ENCODE measurements at regions not wholly inside any gene's neighbourhood (a gene's known extent, or its start where the extent isn't known, plus 50 kb on each side); places are given as distances from the start of the nearest gene placed in this dataset.
"Not testable (repeated sequence)": the region's sequence is repeated elsewhere in the genome, so short reads cannot be mapped to it uniquely, and the experiment has no call there.

DNA sequence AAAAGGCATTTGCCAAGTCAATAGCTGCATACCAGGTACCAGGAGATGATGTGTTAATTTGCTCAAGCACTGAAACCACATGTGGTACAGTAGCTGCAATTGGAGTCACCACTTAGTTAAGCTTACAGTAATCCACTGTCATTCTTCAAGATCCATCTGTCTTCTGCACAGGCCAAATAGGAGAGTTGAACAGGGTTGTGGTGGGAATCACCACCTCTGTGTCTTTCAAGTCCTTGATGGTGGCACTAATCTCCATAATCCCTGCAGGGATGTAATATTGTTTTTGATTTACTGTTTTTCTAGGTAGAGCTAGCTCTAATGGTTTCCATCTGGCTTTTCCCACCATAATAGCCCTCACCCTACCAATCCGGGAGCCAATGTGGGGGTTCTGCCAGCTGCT lies 91.9 kb downstream of the FCRL5 start:
- Histone ChIP-seq H3K9ac (ENCODE audit: low read length) (no peak overlapping the region), H3K4me3 (ENCODE audit: low read depth, low read length) (no peak overlapping the region), H3K4me1 (ENCODE audit: control insufficient read depth, insufficient read depth, low read length) (peaks cover 4% of the 10 kb centered on the region), H3K27ac (ENCODE audit: low read depth, low read length) (no peak overlapping the region), H3K9me3 (ENCODE audit: control insufficient read depth, insufficient read depth, low read depth, low read length) (no peaks in the 10 kb centered on the region), H3K27me3 (ENCODE audit: control insufficient read depth, insufficient read depth, low read length) (no peaks in the 10 kb centered on the region), H3K36me3 (ENCODE audit: control insufficient read depth, insufficient read depth, low read length) (no peaks in the 10 kb centered on the region)

GRCh38 chr1:157457279-157457678 lies 95.0 kb downstream of the FCRL5 start:
- Histone ChIP-seq H3K4me1 (ENCODE audit: control insufficient read depth, insufficient read depth, low read length) (peaks cover 7% of the 10 kb centered on the region), H3K27ac (ENCODE audit: low read depth, low read length) (no peak overlapping the region), H3K9me3 (ENCODE audit: control insufficient read depth, insufficient read depth, low read depth, low read length) (no peaks in the 10 kb centered on the region), H3K4me3 (ENCODE audit: low read depth, low read length) (no peak overlapping the region), H3K36me3 (ENCODE audit: control insufficient read depth, insufficient read depth, low read length) (no peaks in the 10 kb centered on the region), H3K9ac (ENCODE audit: low read length) (no peak overlapping the region), H3K27me3 (ENCODE audit: control insufficient read depth, insufficient read depth, low read length) (no peaks in the 10 kb centered on the region)

GRCh38 chr1:157455318-157455717 lies 97.0 kb downstream of the FCRL5 start:
- H3K27ac ChIP-seq (ENCODE audit: low read depth, low read length): no peak overlapping the region
- H3K4me3 ChIP-seq (ENCODE audit: low read depth, low read length): no peak overlapping the region
- H3K9ac ChIP-seq (ENCODE audit: low read length): no peak overlapping the region
- H3K4me1 ChIP-seq (ENCODE audit: control insufficient read depth, insufficient read depth, low read length): peaks cover 7% of the 10 kb centered on the region
- no peaks in the 10 kb centered on the region for H3K9me3 ChIP-seq (ENCODE audit: control insufficient read depth, insufficient read depth, low read depth, low read length)
- no peaks in the 10 kb centered on the region for H3K27me3 ChIP-seq (ENCODE audit: control insufficient read depth, insufficient read depth, low read length)
- no peaks in the 10 kb centered on the region for H3K36me3 ChIP-seq (ENCODE audit: control insufficient read depth, insufficient read depth, low read length)

- Histone ChIP-seq H3K27ac (ENCODE audit: low read depth, low read length) (no peak overlapping the region), H3K4me1 (ENCODE audit: control insufficient read depth, insufficient read depth, low read length) (peaks cover under 1% of the 10 kb centered on the region; the same call in 1 of the 2 replicates), H3K27me3 (ENCODE audit: control insufficient read depth, insufficient read depth, low read length) (no peaks in the 10 kb centered on the region), H3K9me3 (ENCODE audit: control insufficient read depth, insufficient read depth, low read depth, low read length) (no peaks in the 10 kb centered on the region), H3K9ac (ENCODE audit: low read length) (no peak overlapping the region), H3K36me3 (ENCODE audit: control insufficient read depth, insufficient read depth, low read length) (no peaks in the 10 kb centered on the region), H3K4me3 (ENCODE audit: low read depth, low read length) (no peak overlapping the region)
These were observed 102.2 kb downstream of the FCRL5 start for GRCh38 chr1:157450106-157450505.

DNA sequence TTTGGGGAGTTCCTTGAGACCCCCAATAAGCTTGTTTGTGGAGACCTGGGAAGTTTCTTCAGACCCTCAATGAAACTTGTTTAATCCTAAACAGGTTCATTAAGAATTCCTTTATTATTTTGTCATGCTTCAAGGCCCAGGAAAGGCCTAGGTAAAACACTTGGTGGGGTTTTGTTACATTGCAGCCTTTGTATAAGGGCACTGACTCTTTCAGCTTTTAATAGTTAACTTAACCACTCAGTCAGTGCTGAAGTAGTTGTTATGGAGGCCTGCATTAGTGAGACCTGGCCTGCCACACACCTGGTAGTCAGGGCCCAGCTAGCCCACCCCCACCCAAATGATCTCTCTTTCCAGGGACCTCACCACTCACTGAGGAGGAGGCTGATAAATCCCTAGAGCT lies 103.7 kb downstream of the FCRL5 start:
- Histone ChIP-seq H3K27me3 (ENCODE audit: control insufficient read depth, insufficient read depth, low read length) (no peaks in the 10 kb centered on the region), H3K27ac (ENCODE audit: low read depth, low read length) (no peak overlapping the region)

DNA sequence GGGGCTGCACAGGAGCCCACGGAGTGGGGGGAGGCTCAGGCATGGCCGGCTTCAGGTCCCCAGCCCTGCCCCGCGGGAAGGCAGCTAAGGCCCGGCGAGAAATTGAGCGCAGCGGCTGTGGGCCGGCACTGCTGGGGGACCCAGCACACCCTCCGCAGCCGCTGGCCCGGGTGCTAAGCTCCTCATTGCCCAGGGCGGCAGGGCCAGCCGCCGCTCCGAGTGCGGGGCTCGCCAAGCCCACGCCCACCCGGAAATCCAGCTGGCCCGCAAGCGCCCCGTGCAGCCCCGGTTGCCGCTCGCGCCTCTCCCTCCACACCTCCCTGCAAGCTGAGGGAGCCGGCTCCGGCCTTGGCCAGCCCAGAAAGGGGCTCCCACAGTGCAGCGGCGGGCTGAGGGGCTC lies 106.0 kb downstream of the FCRL5 start:
- not testable (repeated sequence) for H3K36me3 ChIP-seq (ENCODE audit: control insufficient read depth, insufficient read depth, low read length); H3K9ac ChIP-seq (ENCODE audit: low read length); H3K4me1 ChIP-seq (ENCODE audit: control insufficient read depth, insufficient read depth, low read length); H3K4me3 ChIP-seq (ENCODE audit: low read depth, low read length); H3K9me3 ChIP-seq (ENCODE audit: control insufficient read depth, insufficient read depth, low read depth, low read length); H3K27ac ChIP-seq (ENCODE audit: low read depth, low read length); H3K27me3 ChIP-seq (ENCODE audit: control insufficient read depth, insufficient read depth, low read length)

More for the DNA sequence above, 103.7 kb downstream of the FCRL5 start:
- no peaks in the 10 kb centered on the region for H3K36me3 ChIP-seq (ENCODE audit: control insufficient read depth, insufficient read depth, low read length)
- no peak overlapping the region for H3K4me3 ChIP-seq (ENCODE audit: low read depth, low read length)
- no peaks in the 10 kb centered on the region for H3K9me3 ChIP-seq (ENCODE audit: control insufficient read depth, insufficient read depth, low read depth, low read length)
- no peaks in the 10 kb centered on the region for H3K4me1 ChIP-seq (ENCODE audit: control insufficient read depth, insufficient read depth, low read length)
- H3K9ac ChIP-seq (ENCODE audit: low read length): no peak overlapping the region

DNA sequence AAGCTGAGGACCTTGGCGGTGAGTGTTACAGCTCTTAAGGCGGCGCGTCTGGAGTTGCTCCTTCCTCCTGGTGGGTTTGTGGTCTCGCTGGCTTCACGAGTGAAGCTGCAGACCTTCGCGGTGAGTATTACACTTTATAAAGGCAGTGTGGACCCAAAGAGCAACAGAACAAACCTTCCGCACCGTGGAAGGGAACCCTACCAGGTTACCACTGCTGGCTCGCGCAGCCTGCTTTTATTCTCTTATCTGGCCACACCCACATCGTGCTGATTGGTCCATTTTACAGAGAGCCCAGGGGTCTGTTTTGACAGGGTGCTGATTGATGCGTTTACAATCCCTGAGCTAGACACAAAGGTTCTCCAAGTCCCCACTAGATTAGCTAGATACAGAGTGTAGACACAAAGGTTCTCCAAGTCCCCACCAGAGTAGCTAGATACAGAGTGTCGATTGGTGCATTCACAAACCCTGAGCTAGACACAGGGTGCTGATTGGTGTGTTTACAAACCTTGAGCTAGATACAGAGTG lies 106.6 kb downstream of the FCRL5 start:
- not testable (repeated sequence) for H3K9me3 ChIP-seq (ENCODE audit: control insufficient read depth, insufficient read depth, low read depth, low read length); H3K27me3 ChIP-seq (ENCODE audit: control insufficient read depth, insufficient read depth, low read length); H3K4me1 ChIP-seq (ENCODE audit: control insufficient read depth, insufficient read depth, low read length)

GRCh38 chr1:157442065-157442464 lies 110.2 kb downstream of the FCRL5 start:
- Histone ChIP-seq H3K4me1 (ENCODE audit: control insufficient read depth, insufficient read depth, low read length) (peaks cover 12% of the 10 kb centered on the region), H3K4me3 (ENCODE audit: low read depth, low read length) (no peak overlapping the region), H3K36me3 (ENCODE audit: control insufficient read depth, insufficient read depth, low read length) (no peaks in the 10 kb centered on the region), H3K9ac (ENCODE audit: low read length) (no peak overlapping the region), H3K9me3 (ENCODE audit: control insufficient read depth, insufficient read depth, low read depth, low read length) (peaks cover 10% of the 10 kb centered on the region; the same call in 1 of the 2 replicates), H3K27ac (ENCODE audit: low read depth, low read length) (no peak overlapping the region), H3K27me3 (ENCODE audit: control insufficient read depth, insufficient read depth, low read length) (no peaks in the 10 kb centered on the region)

More for the DNA sequence above, 106.6 kb downstream of the FCRL5 start:
- not testable (repeated sequence) for H3K36me3 ChIP-seq (ENCODE audit: control insufficient read depth, insufficient read depth, low read length); H3K4me3 ChIP-seq (ENCODE audit: low read depth, low read length); H3K27ac ChIP-seq (ENCODE audit: low read depth, low read length); H3K9ac ChIP-seq (ENCODE audit: low read length)

- Histone ChIP-seq H3K4me3 (ENCODE audit: low read depth, low read length) (no peak overlapping the region), H3K36me3 (ENCODE audit: control insufficient read depth, insufficient read depth, low read length) (no peaks in the 10 kb centered on the region), H3K27me3 (ENCODE audit: control insufficient read depth, insufficient read depth, low read length) (no peaks in the 10 kb centered on the region), H3K9ac (ENCODE audit: low read length) (no peak overlapping the region), H3K27ac (ENCODE audit: low read depth, low read length) (no peak overlapping the region), H3K9me3 (ENCODE audit: control insufficient read depth, insufficient read depth, low read depth, low read length) (peaks cover 11% of the 10 kb centered on the region; the same call in 1 of the 2 replicates), H3K4me1 (ENCODE audit: control insufficient read depth, insufficient read depth, low read length) (peaks cover 12% of the 10 kb centered on the region)
These were observed 112.9 kb downstream of the FCRL5 start for GRCh38 chr1:157439302-157439954.

GRCh38 chr1:157438613-157439012 lies 113.7 kb downstream of the FCRL5 start:
- Histone ChIP-seq H3K36me3 (ENCODE audit: control insufficient read depth, insufficient read depth, low read length) (no peaks in the 10 kb centered on the region), H3K27me3 (ENCODE audit: control insufficient read depth, insufficient read depth, low read length) (no peaks in the 10 kb centered on the region), H3K4me3 (ENCODE audit: low read depth, low read length) (no peak overlapping the region; the same call in 1 of the 2 replicates), H3K9me3 (ENCODE audit: control insufficient read depth, insufficient read depth, low read depth, low read length) (peaks cover 12% of the 10 kb centered on the region), H3K4me1 (ENCODE audit: control insufficient read depth, insufficient read depth, low read length) (peaks cover 12% of the 10 kb centered on the region), H3K27ac (ENCODE audit: low read depth, low read length) (no peak overlapping the region), H3K9ac (ENCODE audit: low read length) (no peak overlapping the region)

DNA sequence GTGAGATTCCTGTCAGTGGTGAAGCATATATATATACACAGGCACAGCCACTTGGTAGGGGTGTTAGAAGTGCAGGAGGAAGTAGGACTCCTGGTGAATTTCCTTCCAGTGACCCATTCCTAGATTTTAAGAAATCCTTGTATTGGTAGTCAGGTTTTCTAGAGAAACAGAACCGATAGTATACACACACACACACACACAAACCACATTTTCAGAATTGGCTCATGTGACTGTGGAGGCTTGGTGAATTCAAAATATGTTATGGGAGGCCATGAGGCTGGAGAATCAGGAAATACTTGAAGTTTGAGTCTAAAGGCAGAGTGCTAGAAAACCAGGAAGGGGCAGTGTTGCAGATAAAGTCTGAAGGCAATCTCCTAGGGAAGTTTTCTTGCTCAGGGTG lies 114.2 kb downstream of the FCRL5 start:
- Histone ChIP-seq H3K9me3 (ENCODE audit: control insufficient read depth, insufficient read depth, low read depth, low read length) (peaks cover 12% of the 10 kb centered on the region), H3K27ac (ENCODE audit: low read depth, low read length) (no peak overlapping the region), H3K27me3 (ENCODE audit: control insufficient read depth, insufficient read depth, low read length) (no peaks in the 10 kb centered on the region), H3K4me3 (ENCODE audit: low read depth, low read length) (no peak overlapping the region), H3K4me1 (ENCODE audit: control insufficient read depth, insufficient read depth, low read length) (peaks cover 12% of the 10 kb centered on the region), H3K36me3 (ENCODE audit: control insufficient read depth, insufficient read depth, low read length) (no peaks in the 10 kb centered on the region), H3K9ac (ENCODE audit: low read length) (no peak overlapping the region)

Measured in HUES6 (cell line).